GM21423 (cell line): ENCODE measurements at regions not wholly inside any gene's neighbourhood (a gene's known extent, or its start where the extent isn't known, plus 50 kb on each side); places are given as distances from the start of the nearest gene placed in this dataset.
A peak's percentile ranks its signal among the peaks of the same experiment; 100 is the strongest.
"Not testable (repeated sequence)": the region's sequence is repeated elsewhere in the genome, so short reads cannot be mapped to it uniquely, and the experiment has no call there.

ENCODE experiments used
- ATAC-seq: cut with Tn5 transposase; IDR thresholded peaks from one replicate; pipeline ENCODE4 v1.9.1; 2021; ENCODE audit warnings: mild to moderate bottlenecking, moderate library complexity; ENCODE audit not compliant: unreplicated experiment

- ATAC-seq: peak; percentile 86
These were observed 270.7 kb downstream of the ZNF33B start for GRCh38 chr10:42367532-42368230.

- ATAC-seq: no peak
These were observed 286.6 kb downstream of the ZNF33B start for GRCh38 chr10:42351745-42352144.

DNA sequence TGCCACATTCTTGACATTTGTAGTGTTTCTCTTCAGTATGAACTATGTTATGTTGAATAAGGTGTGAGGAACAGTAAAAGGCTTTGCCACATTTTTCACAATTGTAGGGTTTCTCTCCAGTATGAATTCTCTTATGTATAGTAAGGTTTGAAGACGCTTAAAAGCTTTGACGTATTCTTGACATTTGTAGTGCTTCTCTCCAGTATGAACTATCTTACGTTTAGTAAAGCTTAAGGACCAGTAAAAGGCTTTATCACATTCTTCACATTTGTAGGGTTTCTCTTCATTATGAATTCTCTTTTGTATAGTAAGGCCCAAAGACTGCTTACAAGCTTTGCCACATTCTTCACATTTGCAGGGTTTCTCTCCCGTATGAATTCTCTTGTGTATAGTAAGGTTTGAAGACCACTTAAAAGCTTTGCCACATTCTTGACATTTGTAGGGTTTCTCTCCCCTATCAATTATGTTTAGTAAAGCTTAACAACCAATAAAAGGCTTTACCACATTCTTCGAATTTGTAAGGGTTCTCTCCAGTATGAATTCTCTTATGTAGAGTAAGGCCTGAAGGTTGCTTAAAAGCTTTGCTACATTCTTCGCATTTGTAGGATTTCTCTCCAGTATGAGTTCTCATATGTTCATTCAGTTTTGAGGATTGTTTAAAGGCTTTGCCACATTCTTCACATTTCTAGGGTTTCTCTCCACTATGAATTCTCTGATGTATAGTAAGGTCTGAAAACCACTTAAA lies 301.6 kb downstream of the ZNF33B start:
- ATAC-seq: not testable (repeated sequence)

GRCh38 chr10:42335653-42336296 lies 302.6 kb downstream of the ZNF33B start:
- not testable (repeated sequence) for ATAC-seq

GRCh38 chr10:42304341-42304740 lies 334.0 kb downstream of the ZNF33B start:
- ATAC-seq: no peak

GRCh38 chr10:42281896-42282295 lies 356.5 kb downstream of the ZNF33B start:
- not testable (repeated sequence) for ATAC-seq

DNA sequence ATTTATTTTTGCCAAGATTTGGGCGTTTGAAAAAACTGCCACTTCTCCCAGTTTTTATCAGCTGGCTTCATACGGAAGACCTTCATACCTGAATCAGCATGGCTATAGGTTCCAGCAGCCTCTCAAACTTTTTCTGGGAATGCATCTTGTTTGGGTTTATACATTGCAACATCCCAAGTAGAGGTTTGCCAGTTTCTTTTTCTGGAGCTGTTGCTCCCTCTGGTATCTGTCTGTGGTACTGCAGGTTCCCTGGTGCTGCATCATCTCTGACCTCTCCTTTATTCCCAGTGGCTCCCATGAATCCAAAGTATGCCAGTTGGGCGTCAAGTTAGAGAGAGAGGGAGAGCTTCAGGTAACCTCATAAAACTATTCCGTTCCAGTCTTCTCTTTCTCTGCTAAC lies 368.6 kb downstream of the ZNF33B start:
- ATAC-seq: not testable (repeated sequence)

DNA sequence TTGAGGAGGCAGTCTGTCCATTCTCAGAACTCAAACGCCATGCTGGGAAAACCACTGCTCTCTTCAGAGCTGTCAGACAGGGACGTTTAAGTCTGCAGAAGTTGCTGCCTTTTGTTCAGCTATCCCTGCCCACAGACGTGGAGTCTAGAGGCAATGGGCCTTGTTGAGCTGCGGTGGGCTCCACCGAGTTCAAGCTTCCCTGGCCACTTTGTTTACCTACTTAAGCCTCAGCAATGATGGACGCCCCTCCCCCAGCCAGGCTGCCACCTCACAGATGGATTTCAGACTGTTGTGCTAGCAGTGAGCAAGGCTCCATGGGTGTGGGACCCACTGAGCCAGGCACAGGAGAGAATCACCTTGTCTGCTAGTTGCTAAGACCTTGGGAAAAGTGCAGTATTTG lies 375.1 kb downstream of the ZNF33B start:
- not testable (repeated sequence) for ATAC-seq

GRCh38 chr10:42243002-42243401 lies 395.4 kb downstream of the ZNF33B start:
- not testable (repeated sequence) for ATAC-seq

- ATAC-seq: no peak
These were observed 396.1 kb downstream of the ZNF33B start for GRCh38 chr10:42242135-42242805.

GRCh38 chr10:42236401-42236800 lies 402.0 kb downstream of the ZNF33B start:
- not testable (repeated sequence) for ATAC-seq

DNA sequence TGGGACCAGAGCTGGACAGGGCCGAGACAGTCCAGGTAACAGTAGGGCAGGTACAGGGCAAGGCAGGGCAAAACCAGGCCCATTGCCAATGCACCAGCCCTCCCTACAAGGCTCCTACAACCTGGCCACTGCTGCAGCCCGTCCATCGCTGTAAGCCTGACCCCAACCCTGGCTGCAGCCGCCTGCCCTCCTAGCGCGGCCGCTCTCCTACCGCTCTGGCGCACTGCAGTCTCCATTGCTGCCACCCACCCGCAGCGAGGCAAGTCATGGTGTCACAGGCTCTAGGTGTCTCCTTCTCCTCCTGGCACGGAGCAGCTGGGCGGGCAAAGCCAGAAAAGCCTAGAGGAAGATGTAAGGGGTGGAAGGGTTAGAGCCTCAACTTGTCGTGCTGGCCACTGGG lies 402.6 kb downstream of the ZNF33B start:
- ATAC-seq: not testable (repeated sequence)

GRCh38 chr10:42235241-42235640 lies 403.1 kb downstream of the ZNF33B start:
- ATAC-seq: not testable (repeated sequence)

DNA sequence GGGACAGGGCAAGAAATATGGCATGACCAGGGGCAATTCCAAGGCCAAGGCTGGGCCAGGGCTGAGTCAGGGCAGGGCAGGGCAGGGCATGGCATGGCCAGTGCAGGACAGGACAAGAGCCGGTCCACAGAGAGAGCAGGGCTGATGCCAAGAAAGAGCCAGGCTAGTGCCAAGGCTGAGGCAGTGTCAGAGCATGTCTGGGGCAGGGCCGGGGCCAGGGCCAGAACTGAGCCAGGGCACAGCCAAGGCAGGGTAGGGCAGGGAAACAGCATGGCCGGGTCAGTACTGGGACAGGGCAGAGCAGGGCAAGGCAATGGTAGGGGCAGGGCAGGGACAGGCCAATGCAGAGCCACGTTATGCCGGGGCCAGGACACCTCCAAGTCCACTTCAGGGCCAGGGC lies 403.9 kb downstream of the ZNF33B start:
- ATAC-seq: not testable (repeated sequence)

GRCh38 chr10:42233461-42234206 lies 404.7 kb downstream of the ZNF33B start:
- ATAC-seq: not testable (repeated sequence)

- not testable (repeated sequence) for ATAC-seq
These were observed 405.4 kb downstream of the ZNF33B start for GRCh38 chr10:42232955-42233354.

DNA sequence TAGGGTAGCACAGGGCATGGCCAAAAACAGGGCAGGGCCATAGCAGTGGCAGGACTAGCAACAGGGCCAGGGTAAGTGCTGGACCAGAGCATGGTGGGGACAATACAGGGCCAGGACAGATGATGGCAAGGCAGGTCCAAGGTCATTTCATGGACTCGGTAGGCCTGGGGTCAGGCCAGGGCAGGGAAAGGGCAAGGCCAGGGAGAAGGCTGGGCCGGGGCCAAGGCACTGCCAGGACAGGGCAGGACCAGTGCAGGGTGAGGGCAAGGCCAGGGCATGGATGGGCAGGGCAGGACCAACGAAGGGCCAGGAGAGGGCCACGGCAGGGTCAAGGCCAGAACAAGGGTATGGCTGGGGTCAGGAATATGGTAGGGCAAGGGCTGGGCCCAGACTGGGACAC lies 407.6 kb downstream of the ZNF33B start:
- not testable (repeated sequence) for ATAC-seq

DNA sequence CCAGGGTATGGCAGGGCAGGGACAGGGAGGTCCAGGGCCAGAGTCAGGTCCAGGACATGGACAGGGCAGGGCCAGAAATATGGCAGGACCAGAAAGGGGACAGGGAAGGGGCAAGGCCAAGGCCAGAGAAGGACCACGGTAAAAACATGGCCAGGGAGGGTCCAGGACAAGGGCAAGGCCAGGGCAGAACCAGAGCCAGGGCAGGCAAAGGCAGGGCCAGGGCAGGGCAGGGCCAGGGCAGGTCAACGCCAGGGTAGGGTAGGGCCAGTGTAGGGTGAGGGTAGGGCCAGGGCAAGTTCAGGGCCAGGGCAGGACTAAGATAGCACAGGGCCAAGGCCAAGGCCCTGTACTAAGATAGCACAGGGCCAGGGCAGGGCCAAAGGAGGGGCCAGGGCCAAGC lies 408.3 kb downstream of the ZNF33B start:
- ATAC-seq: not testable (repeated sequence)

DNA sequence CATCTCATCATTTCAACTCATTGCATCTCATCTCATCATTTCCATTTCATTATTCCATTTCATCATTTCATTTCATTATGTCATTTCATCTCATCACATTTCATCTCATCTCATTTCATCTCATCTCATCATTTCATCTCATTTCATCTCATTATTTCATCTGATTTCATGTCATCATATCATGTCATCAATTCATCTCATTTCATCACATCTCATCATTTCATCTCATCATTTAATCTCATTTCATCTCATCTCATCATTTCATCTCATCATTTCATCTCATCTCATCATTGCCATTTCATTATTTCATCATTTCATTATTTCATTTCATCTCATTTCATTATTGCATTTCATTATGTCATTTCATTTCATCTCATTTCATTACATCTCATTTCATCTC lies 410.5 kb downstream of the ZNF33B start:
- ATAC-seq: not testable (repeated sequence)

DNA sequence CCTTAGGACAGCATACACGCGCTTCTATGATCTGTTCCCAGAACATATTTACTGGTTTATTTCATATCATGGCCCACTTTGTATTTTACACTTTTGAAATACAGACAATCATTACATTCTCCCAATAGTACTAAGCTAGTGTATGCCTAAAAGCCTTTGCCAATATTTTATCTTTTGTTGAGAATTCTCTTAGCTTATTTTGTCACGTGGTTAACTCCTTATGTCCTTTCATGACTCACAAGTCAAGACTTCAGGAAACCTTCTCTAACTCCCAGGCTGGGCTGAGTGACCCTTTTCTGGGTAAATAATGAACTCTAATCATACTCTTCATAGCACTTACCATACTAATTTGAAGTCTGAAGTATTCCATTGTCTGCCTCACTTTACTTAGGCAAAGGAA lies 444.8 kb downstream of the ZNF33B start:
- not testable (repeated sequence) for ATAC-seq
